SK-N-SH (cell line): ENCODE measurements at regions not wholly inside any gene's neighbourhood (a gene's known extent, or its start where the extent isn't known, plus 50 kb on each side); places are given as distances from the start of the nearest gene placed in this dataset.

ENCODE experiments used
- CTCF ChIA-PET: fragments of 300-600, 350-600 bp; formaldehyde crosslinking; extraction: SDS; loops from one replicate; lab custom pipeline; 2021; lab: Yijun Ruan, JAX
- POLR2A ChIA-PET: fragments of 350-600 bp; sonication (Branson Sonifier 250); formaldehyde crosslinking; extraction: SDS; loops from one replicate; lab custom pipeline; 2020; ENCODE audit warnings: antibody characterized with exemption, inconsistent platforms; lab: Yijun Ruan, JAX
- DNase-seq: peaks from one replicate; pipeline ENCODE4 v3.0.0; 2012
- H2AFZ ChIP-seq: fragments of 200-600 bp; sonication (generic); 2 replicates; pipeline ENCODE4 v1.8.1; 2016; ENCODE audit warnings: antibody characterized with exemption, mild to moderate bottlenecking, low read depth
- H3F3A ChIP-seq: fragments of 200-600 bp; sonication (generic); replicated peaks from 2 replicates; pipeline ENCODE3; 2016; ENCODE audit warnings: antibody characterized with exemption, mild to moderate bottlenecking; ENCODE audit not compliant: insufficient read depth
- H3K27ac ChIP-seq, 2 experiments: fragments of 200-500 bp in 1 of 2; fragments of 200-600 bp in 1 of 2; sonication (Bioruptor generic) in 1 of 2; sonication (generic), shearing (Covaris generic) in 1 of 2; 2 replicates each; pipeline versions ENCODE4 v1.5.1 to v1.6.1; 2014 to 2016; ENCODE audit warnings: low read depth in 2 of 2, inconsistent platforms in 1 of 2, low read length in 1 of 2, mild to moderate bottlenecking in 1 of 2, mixed read lengths in 1 of 2
- H3K27me3 ChIP-seq: fragments of 200-600 bp; sonication (generic), shearing (Covaris generic); 2 replicates; pipeline ENCODE4 v1.6.1; 2016; ENCODE audit warnings: mixed run types; ENCODE audit not compliant: insufficient read depth
- H3K36me3 ChIP-seq, 2 experiments: fragments of 200-500 bp in 1 of 2; fragments of 200-600 bp in 1 of 2; sonication (Bioruptor generic) in 1 of 2; sonication (generic) in 1 of 2; replicated peaks in 1 of 2; 2 replicates each; pipeline versions ENCODE3 to v1.5.1; 2014 to 2016; ENCODE audit warnings: low read length in 1 of 2, mild to moderate bottlenecking in 1 of 2; ENCODE audit not compliant: insufficient read depth in 2 of 2, control insufficient read depth in 1 of 2
- H3K4me1 ChIP-seq, 2 experiments: fragments of 200-500 bp in 1 of 2; fragments of 200-600 bp in 1 of 2; sonication (Bioruptor generic) in 1 of 2; sonication (generic), shearing (Covaris generic) in 1 of 2; 2 replicates each; pipeline versions ENCODE4 v1.5.1 to v1.6.1; 2014 to 2016; ENCODE audit warnings: low read depth in 1 of 2, low read length in 1 of 2, mixed run types in 1 of 2; ENCODE audit not compliant: insufficient read depth in 2 of 2, control insufficient read depth in 1 of 2
- H3K4me2 ChIP-seq: fragments of 200-600 bp; sonication (generic), shearing (Covaris generic); 2 replicates; pipeline ENCODE4 v1.6.1; 2017; ENCODE audit warnings: mixed run types
- H3K4me3 ChIP-seq, 2 experiments: fragments of 200-500 bp in 1 of 2; fragments of 200-600 bp in 1 of 2; sonication (Bioruptor generic) in 1 of 2; sonication (generic), shearing (Covaris generic) in 1 of 2; 2 replicates each; pipeline versions ENCODE4 v1.5.1 to v1.8.1; 2014 to 2016; ENCODE audit warnings: low read depth in 2 of 2, inconsistent platforms in 1 of 2, low read length in 1 of 2, mild to moderate bottlenecking in 1 of 2, mixed read lengths in 1 of 2, moderate library complexity in 1 of 2
- H3K79me2 ChIP-seq: fragments of 200-600 bp; sonication (generic); 2 replicates; pipeline ENCODE4 v1.8.1; 2017; ENCODE audit warnings: mild to moderate bottlenecking; ENCODE audit not compliant: insufficient read depth
- H3K9ac ChIP-seq: fragments of 200-600 bp; sonication (generic); 2 replicates; pipeline ENCODE4 v1.6.1; 2017; ENCODE audit warnings: mixed run types
- H3K9me2 ChIP-seq: fragments of 200-600 bp; sonication (generic); 2 replicates; pipeline ENCODE4 v1.6.1; 2017; ENCODE audit warnings: mixed run types
- H3K9me3 ChIP-seq: fragments of 200-600 bp; sonication (generic); 2 replicates; pipeline ENCODE4 v1.6.1; 2017; ENCODE audit warnings: mixed run types, mild to moderate bottlenecking, moderate library complexity
- H4K20me1 ChIP-seq: fragments of 200-600 bp; sonication (generic); 2 replicates; pipeline ENCODE4 v1.6.1; 2017; ENCODE audit warnings: mild to moderate bottlenecking, mixed run types; ENCODE audit not compliant: insufficient read depth
- CHD2 ChIP-seq: fragments of 150-350 bp; IDR thresholded peaks from 2 replicates; pipeline ENCODE4 v1.6.1; 2018; ENCODE audit warnings: low read length; ENCODE audit not compliant: partially characterized antibody
- EP300 ChIP-seq, 2 experiments: IDR thresholded peaks; 2 replicates each; pipeline versions ENCODE4 v1.4.0 to v1.6.1; 2012; ENCODE audit warnings: borderline replicate concordance in 1 of 2, low read depth in 1 of 2, low read length in 1 of 2
- EZH2phosphoT487 ChIP-seq: fragments of 200-600 bp; sonication (generic); IDR thresholded peaks from 2 replicates; pipeline ENCODE4 v1.6.1; 2017; ENCODE audit warnings: low read depth, mixed run types, mild to moderate bottlenecking, antibody characterized with exemption, moderate library complexity, borderline replicate concordance
- FOSL2 ChIP-seq: IDR thresholded peaks from 2 replicates; pipeline ENCODE4 v1.4.0; 2012; ENCODE audit warnings: low read depth, mild to moderate bottlenecking, moderate library complexity, borderline replicate concordance
- FOXM1 ChIP-seq: IDR thresholded peaks from 2 replicates; pipeline ENCODE4 v1.4.0; 2012; ENCODE audit warnings: low read depth, mild to moderate bottlenecking
- GABPA ChIP-seq: IDR thresholded peaks from 2 replicates; pipeline ENCODE4 v1.4.0; 2012; ENCODE audit warnings: low read depth, mild to moderate bottlenecking
- GATA2 ChIP-seq: sonication (generic); formaldehyde crosslinking; IDR thresholded peaks from 2 replicates; pipeline ENCODE4 v1.5.0; 2020; ENCODE audit warnings: mild to moderate bottlenecking, missing genetic modification reagents
- MAX ChIP-seq: IDR thresholded peaks from 2 replicates; pipeline ENCODE4 v1.4.0; 2012; ENCODE audit warnings: low read depth
- MXI1 ChIP-seq: IDR thresholded peaks from 2 replicates; pipeline ENCODE4 v1.6.1; 2012; ENCODE audit warnings: mild to moderate bottlenecking, low read depth, low read length, improper control_type of control experiment
- NFIC ChIP-seq: IDR thresholded peaks from 2 replicates; pipeline ENCODE4 v1.4.0; 2012; ENCODE audit warnings: borderline replicate concordance
- NRF1 ChIP-seq: IDR thresholded peaks from 2 replicates; pipeline ENCODE4 v1.6.1; 2012; ENCODE audit warnings: low read depth, mild to moderate bottlenecking, low read length
- POLR2AphosphoS5 ChIP-seq: IDR thresholded peaks from 2 replicates; pipeline ENCODE4 v1.6.1; 2012; ENCODE audit warnings: low read depth, low read length
- RFX5 ChIP-seq: IDR thresholded peaks from 2 replicates; pipeline ENCODE4 v1.6.1; 2012; ENCODE audit warnings: mild to moderate bottlenecking, improper control_type of control experiment, low read length
- RXRA ChIP-seq: IDR thresholded peaks from 2 replicates; pipeline ENCODE4 v1.4.0; 2012; ENCODE audit warnings: low read depth, mild to moderate bottlenecking, borderline replicate concordance
- SIN3A ChIP-seq: IDR thresholded peaks from 2 replicates; pipeline ENCODE4 v1.6.1; 2012; ENCODE audit warnings: low read depth, mild to moderate bottlenecking, low read length, moderate library complexity, borderline replicate concordance
- SMC3 ChIP-seq: IDR thresholded peaks from 2 replicates; pipeline ENCODE4 v1.6.1; 2012; ENCODE audit warnings: low read depth, low read length, improper control_type of control experiment
- TEAD4 ChIP-seq: IDR thresholded peaks from 2 replicates; pipeline ENCODE4 v1.4.0; 2012; ENCODE audit warnings: mild to moderate bottlenecking, borderline replicate concordance; ENCODE audit not compliant: insufficient read depth
- YY1 ChIP-seq: IDR thresholded peaks from 2 replicates; pipeline ENCODE4 v1.4.0; 2012; ENCODE audit warnings: low read depth, mild to moderate bottlenecking
- ZBTB33 ChIP-seq: IDR thresholded peaks from 2 replicates; pipeline ENCODE4 v1.4.0; 2012; ENCODE audit warnings: low read depth, borderline replicate concordance
- WGBS: methylation state at CpG from one replicate; pipeline ENCODE4 v1.1.6; 2017; ENCODE audit warnings: low lambda C conversion rate; 5-methylcytosine and 5-hydroxymethylcytosine counted together
- TF ChIP-seq, protein P1 (sequence below): IDR thresholded peaks from 2 replicates; pipeline ENCODE4; 2012

DNA sequence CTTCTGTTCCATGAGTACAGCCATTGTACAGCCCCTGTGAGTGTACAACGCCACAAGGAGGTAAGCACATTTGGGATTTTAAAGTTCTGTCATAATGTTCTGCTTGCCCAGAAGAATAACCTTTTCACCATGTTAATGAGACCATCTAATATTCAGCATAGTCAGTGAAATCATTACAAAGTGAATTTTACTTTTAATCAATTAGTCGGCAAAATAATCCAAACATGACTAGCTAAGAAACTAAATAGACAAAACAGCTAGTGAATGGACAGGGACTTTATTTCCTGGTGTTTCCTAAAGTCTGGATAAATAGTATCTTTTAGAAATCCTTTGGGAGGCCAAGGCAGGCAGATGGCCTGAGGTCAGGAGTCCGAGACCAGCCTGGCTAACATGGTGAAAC lies 69.0 kb upstream of the NRSN1 start:
- Histone ChIP-seq H3F3A (no peaks in the 10 kb centered on the region), H3K27ac (no peak overlapping the region), H3K27me3 (no peaks in the 10 kb centered on the region), H2AFZ (no peak overlapping the region), H3K9me2 (no peaks in the 10 kb centered on the region), H3K36me3 (no peaks in the 10 kb centered on the region), H3K9me3 (peaks cover 5% of the 10 kb centered on the region; the same call in 1 of the 2 replicates), H3K4me3 (no peak overlapping the region), H3K79me2 (no peaks in the 10 kb centered on the region), H4K20me1 (no peaks in the 10 kb centered on the region), H3K9ac (no peak overlapping the region), H3K4me1 (peaks cover 0 to 3% of the 10 kb centered on the region in 2 experiments; a peak in 1 of 4 replicates), H3K4me2 (no peak overlapping the region)
- DNase-seq: no peak
- TF ChIP-seq RFX5 (no peak), YY1 (no peak), SMC3 (no peak), NRF1 (no peak), GABPA (no peak), TEAD4 (no peak), EP300 (IDR thresholded peaks at IDR 0.05; ENCODE audit: borderline replicate concordance in 1 of 2, low read depth in 1 of 2, low read length in 1 of 2) (no peak), POLR2AphosphoS5 (no peak), ZBTB33 (no peak), GATA2 (CRISPR knock-in tag) (no peak), NFIC (no peak), CHD2 (no peak), FOSL2 (no peak), FOXM1 (no peak), MXI1 (no peak)
- WGBS: 24% methylated on average over 3 of the region's 3 CpGs
- ChIA-PET CTCF (interaction anchor here (1.0 kb wide), 1 partner anchor 148 kb away, joined by 3 read pairs; no protein-coding TSS in a partner anchor), POLR2A (no interaction called here)

GRCh38 chr6:24060982-24061754 lies 64.8 kb upstream of the NRSN1 start:
- Histone ChIP-seq H4K20me1 (no peaks in the 10 kb centered on the region), H3K4me2 (no peak overlapping the region), H3K9me2 (no peaks in the 10 kb centered on the region), H3K4me3 (no peak overlapping the region), H3K27ac (no peak overlapping the region)
- CTCF ChIA-PET: interaction anchor here (1.3 to 2.0 kb wide), 2 partner anchors 144 to 213 kb away, joined by 4 to 6 read pairs; no protein-coding TSS in a partner anchor
- WGBS: 28% methylated on average over 2 of the region's 2 CpGs
- TF ChIP-seq MAX (no peak), NFIC (no peak), ZBTB33 (no peak), RFX5 (no peak), SIN3A (no peak), EZH2phosphoT487 (no peak), FOXM1 (no peak), RXRA (no peak)
- TF ChIP-seq, protein P1, sequence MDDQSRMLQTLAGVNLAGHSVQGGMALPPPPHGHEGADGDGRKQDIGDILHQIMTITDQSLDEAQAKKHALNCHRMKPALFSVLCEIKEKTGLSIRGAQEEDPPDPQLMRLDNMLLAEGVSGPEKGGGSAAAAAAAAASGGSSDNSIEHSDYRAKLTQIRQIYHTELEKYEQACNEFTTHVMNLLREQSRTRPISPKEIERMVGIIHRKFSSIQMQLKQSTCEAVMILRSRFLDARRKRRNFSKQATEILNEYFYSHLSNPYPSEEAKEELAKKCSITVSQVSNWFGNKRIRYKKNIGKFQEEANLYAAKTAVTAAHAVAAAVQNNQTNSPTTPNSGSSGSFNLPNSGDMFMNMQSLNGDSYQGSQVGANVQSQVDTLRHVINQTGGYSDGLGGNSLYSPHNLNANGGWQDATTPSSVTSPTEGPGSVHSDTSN: no peak
- TF ChIP-seq, all 33 proteins: peak for 0
- POLR2A ChIA-PET: no interaction called here
- Histone ChIP-seq H2AFZ (no peak overlapping the region), H3K9ac (no peak overlapping the region), H3K79me2 (no peaks in the 10 kb centered on the region), H3K27me3 (no peaks in the 10 kb centered on the region), H3F3A (no peaks in the 10 kb centered on the region), H3K36me3 (no peaks in the 10 kb centered on the region), H3K4me1 (no peaks in the 10 kb centered on the region), H3K9me3 (no peaks in the 10 kb centered on the region; the same call in 1 of the 2 replicates)
- DNase-seq: no peak
